T-cell (primary cell): ENCODE measurements at regions not wholly inside any gene's neighbourhood (a gene's known extent, or its start where the extent isn't known, plus 50 kb on each side); places are given as distances from the start of the nearest gene placed in this dataset.

Experiments
- ATAC-seq, 4 experiments: fragments of 200-7000 bp in 3 of 4; fragments of 150-1000 bp in 1 of 4; cut with Tn5 transposase; replicated peaks in 1 of 4; 1 replicate in 3 of 4; 2 replicates in 1 of 4; pipeline ENCODE4 v1.10.0; 2021; ENCODE audit warnings: moderate library complexity in 3 of 4, mild to moderate bottlenecking in 2 of 4, moderate number of reproducible peaks in 1 of 4
- CTCF ChIA-PET, 2 donors: fragments of 300-600 bp; sonication (Branson Sonifier 250); formaldehyde crosslinking; loops; one replicate each; lab custom pipeline; 2022; ENCODE audit warnings: antibody characterized with exemption in 2 of 2; lab: Charles Lee
- POLR2A ChIA-PET, 2 donors: fragments of 300-600 bp; sonication (Branson Sonifier 250); formaldehyde crosslinking; loops; one replicate each; lab custom pipeline; 2022; ENCODE audit warnings: antibody characterized with exemption in 2 of 2; lab: Charles Lee
- DNase-seq, 35 experiments: peaks; one replicate each; pipeline versions ENCODE4 v3.0.0 to v3.0.0-alpha.2; 2013 to 2023
- H3K27ac ChIP-seq: one replicate; pipeline ENCODE4 v1.5.1; 2013; ENCODE audit warnings: low read length
- H3K27me3 ChIP-seq, 2 experiments: replicated peaks in 1 of 2; 1 replicate in 1 of 2; 2 replicates in 1 of 2; pipeline versions ENCODE4 v1.6.1 to v1.7.0; 2013; ENCODE audit warnings: low read length in 1 of 2, mixed read lengths in 1 of 2; ENCODE audit not compliant: control insufficient read depth in 2 of 2, insufficient read depth in 2 of 2; ENCODE audit errors: extremely low read depth in 1 of 2
- H3K36me3 ChIP-seq, 2 donors: 1 replicate in 1 of 2; 2 replicates in 1 of 2; pipeline versions ENCODE4 v1.6.1 to v1.7.0; 2013; ENCODE audit warnings: low read length in 1 of 2; ENCODE audit not compliant: control insufficient read depth in 2 of 2, insufficient read depth in 1 of 2; ENCODE audit errors: extremely low read depth in 1 of 2
- H3K4me1 ChIP-seq, 2 experiments: 1 replicate in 1 of 2; 2 replicates in 1 of 2; pipeline versions ENCODE4 v1.6.1 to v1.7.0; 2013; ENCODE audit warnings: low read length in 2 of 2, mixed read lengths in 1 of 2; ENCODE audit not compliant: insufficient read depth in 2 of 2, control insufficient read depth in 1 of 2; ENCODE audit errors: extremely low read depth in 1 of 2
- H3K4me3 ChIP-seq, 2 donors: 1 replicate in 1 of 2; 2 replicates in 1 of 2; pipeline versions ENCODE4 v1.5.1 to v1.7.0; 2013; ENCODE audit warnings: mild to moderate bottlenecking in 2 of 2, low read length in 1 of 2, moderate library complexity in 1 of 2; ENCODE audit not compliant: control insufficient read depth in 1 of 2; ENCODE audit errors: extremely low read depth in 1 of 2
- H3K9me3 ChIP-seq: 2 replicates; pipeline ENCODE4 v1.7.0; 2013
- H3K27ac Mint-ChIP-seq, 2 donors: one replicate each; pipeline ENCODE4 v1.8.0; 2020 to 2021; ENCODE audit warnings: mild to moderate bottlenecking in 2 of 2, mixed read lengths in 2 of 2
- H3K27me3 Mint-ChIP-seq, 2 donors: one replicate each; pipeline ENCODE4 v1.8.0; 2021 to 2022; ENCODE audit warnings: mixed read lengths in 2 of 2
- H3K36me3 Mint-ChIP-seq: one replicate; pipeline ENCODE4 v1.8.0; 2021; ENCODE audit warnings: mixed read lengths
- H3K4me1 Mint-ChIP-seq, 3 donors: one replicate each; pipeline ENCODE4 v1.8.0; 2020 to 2022; ENCODE audit warnings: mixed read lengths in 3 of 3, mild to moderate bottlenecking in 1 of 3
- H3K4me3 Mint-ChIP-seq, 3 donors: one replicate each; pipeline ENCODE4 v1.8.0; 2020 to 2022; ENCODE audit warnings: mild to moderate bottlenecking in 3 of 3, mixed read lengths in 3 of 3, moderate library complexity in 3 of 3
- H3K9me3 Mint-ChIP-seq, 3 donors: one replicate each; pipeline ENCODE4 v1.8.0; 2020 to 2022; ENCODE audit warnings: mixed read lengths in 3 of 3
- WGBS: methylation state at CpG from one replicate; pipeline ENCODE4 v1.1.5; 2013; ENCODE audit warnings: missing lambda C conversion rate; ENCODE audit not compliant: insufficient coverage; 5-methylcytosine and 5-hydroxymethylcytosine counted together

DNA sequence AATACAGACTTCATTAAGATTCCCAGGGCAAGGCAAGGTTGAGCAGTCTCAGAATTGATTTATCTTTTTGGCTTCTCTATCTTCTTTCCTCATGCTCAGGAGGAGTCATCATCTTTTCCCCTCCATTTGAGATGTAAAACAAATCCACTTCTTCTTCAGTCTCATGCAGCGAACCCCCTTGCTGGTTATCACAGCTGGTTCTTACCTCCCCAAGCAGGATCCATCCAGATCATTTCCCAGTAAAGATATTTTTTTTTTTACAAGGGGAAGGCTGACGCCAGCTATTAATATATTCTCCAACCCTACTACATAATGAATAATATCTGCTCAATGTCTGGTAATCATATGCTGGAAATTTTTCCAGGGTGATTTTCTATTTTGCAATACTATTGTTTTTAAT lies 508.9 kb upstream of the NOX3 start:
- no CpG with 5 or more reads among the region's 2 CpGs for WGBS
- no peaks in the 10 kb centered on the region for H3K9me3 ChIP-seq
- H3K4me3 Mint-ChIP-seq, result no peak overlapping the region
- H3K27me3 Mint-ChIP-seq, result no peaks in the 10 kb centered on the region
- no peak overlapping the region for H3K4me3 ChIP-seq
- POLR2A ChIA-PET, result no interaction called here
- DNase-seq (no peak), ATAC-seq (no peak)
- no peaks in the 10 kb centered on the region for H3K27me3 ChIP-seq
- H3K36me3 ChIP-seq, result no peaks in the 10 kb centered on the region
- no peaks in the 10 kb centered on the region for H3K36me3 Mint-ChIP-seq
- no peak overlapping the region for H3K27ac ChIP-seq
- H3K27ac Mint-ChIP-seq, result no peak overlapping the region
- CTCF ChIA-PET, result no interaction called here
- H3K9me3 Mint-ChIP-seq, result peaks cover 0 to 5% (median 0%) of the 10 kb centered on the region in 3 donors
- H3K4me1 ChIP-seq, result no peaks in the 10 kb centered on the region
- no peaks in the 10 kb centered on the region for H3K4me1 Mint-ChIP-seq

DNA sequence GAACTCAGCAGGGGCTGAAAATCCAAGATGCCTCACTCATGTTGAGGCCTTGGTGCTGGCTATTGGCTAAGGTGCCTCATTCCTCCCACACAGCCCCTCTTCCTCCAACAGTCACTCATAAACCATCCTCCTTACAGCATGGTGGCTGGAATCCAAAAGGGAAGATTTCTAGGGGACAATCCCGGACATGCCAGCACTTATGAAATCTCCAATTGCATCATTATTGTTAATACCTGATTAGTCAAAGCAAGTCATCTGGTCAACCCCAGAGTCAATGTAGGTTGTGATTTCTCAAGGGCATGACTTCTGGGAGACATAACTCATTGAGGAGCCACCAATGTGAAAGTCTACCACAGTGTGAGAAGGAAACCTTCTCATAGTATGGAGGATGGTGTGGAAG lies 506.6 kb upstream of the NOX3 start:
- H3K9me3 Mint-ChIP-seq, result peaks cover 0 to 5% (median 0%) of the 10 kb centered on the region in 3 donors
- DNase-seq (no peak), ATAC-seq (no peak)
- H3K9me3 ChIP-seq, result no peaks in the 10 kb centered on the region
- no peak overlapping the region for H3K27ac ChIP-seq
- H3K36me3 Mint-ChIP-seq, result no peaks in the 10 kb centered on the region
- no peaks in the 10 kb centered on the region for H3K27me3 ChIP-seq
- H3K4me1 Mint-ChIP-seq, result no peaks in the 10 kb centered on the region
- no peaks in the 10 kb centered on the region for H3K27me3 Mint-ChIP-seq
- no peak overlapping the region for H3K4me3 ChIP-seq
- peaks cover 0 to 3% of the 10 kb centered on the region in 2 donors for H3K36me3 ChIP-seq
- WGBS, result no CpG with 5 or more reads among the region's 1 CpG
- no peak overlapping the region for H3K4me3 Mint-ChIP-seq
- no peak overlapping the region for H3K27ac Mint-ChIP-seq
- no peaks in the 10 kb centered on the region for H3K4me1 ChIP-seq
- ChIA-PET CTCF (no interaction called here), POLR2A (no interaction called here)

GRCh38 chr6:155959898-155960495 lies 504.4 kb upstream of the NOX3 start:
- Histone ChIP-seq H3K27ac (no peak overlapping the region), H3K36me3 (peaks cover 0 to 3% of the 10 kb centered on the region in 2 donors), H3K9me3 (no peaks in the 10 kb centered on the region), H3K4me1 (no peaks in the 10 kb centered on the region), H3K4me3 (no peak overlapping the region), H3K27me3 (no peaks in the 10 kb centered on the region)
- DNase-seq, result no peak
- no peaks in the 10 kb centered on the region for H3K27me3 Mint-ChIP-seq
- H3K27ac Mint-ChIP-seq, result no peak overlapping the region
- H3K4me1 Mint-ChIP-seq, result peaks cover 0 to 1% (median 0%) of the 10 kb centered on the region in 3 donors
- CTCF ChIA-PET, result no interaction called here
- no peak for ATAC-seq
- H3K4me3 Mint-ChIP-seq, result no peak overlapping the region
- WGBS, result 86% methylated on average over 1 of the region's 6 CpGs
- H3K9me3 Mint-ChIP-seq, result peaks cover 0 to 5% (median 0%) of the 10 kb centered on the region in 3 donors
- H3K36me3 Mint-ChIP-seq, result no peaks in the 10 kb centered on the region
- POLR2A ChIA-PET, result no interaction called here

GRCh38 chr6:155958550-155958949 lies 502.9 kb upstream of the NOX3 start:
- no peaks in the 10 kb centered on the region for H3K36me3 Mint-ChIP-seq

DNA sequence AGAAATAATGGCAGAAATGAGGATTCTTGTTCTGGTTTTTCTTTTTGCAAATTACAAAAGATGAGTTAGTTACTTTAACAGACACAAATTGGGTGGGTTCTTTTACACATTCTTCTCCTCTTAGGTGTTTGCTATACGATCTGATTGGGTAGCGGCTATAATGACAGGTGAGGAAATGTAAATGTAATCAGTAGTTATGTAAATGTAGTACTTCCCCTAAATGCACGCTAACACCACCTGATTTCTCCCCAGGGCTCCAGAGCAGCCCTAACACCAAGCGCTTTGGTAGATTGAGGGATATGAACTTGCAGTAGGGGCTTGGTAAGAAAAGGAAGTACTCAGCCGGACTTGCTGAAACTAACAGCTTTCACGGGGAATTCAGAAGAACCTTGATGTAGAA lies 499.4 kb upstream of the NOX3 start:
- CTCF ChIA-PET, result no interaction called here
- Mint-ChIP-seq H3K9me3 (no peaks in the 10 kb centered on the region), H3K4me1 (peaks cover 0 to 1% (median 0%) of the 10 kb centered on the region in 3 donors), H3K36me3 (peaks cover 5% of the 10 kb centered on the region), H3K27ac (no peak overlapping the region), H3K27me3 (peaks cover 0 to 2% of the 10 kb centered on the region in 2 donors), H3K4me3 (no peak overlapping the region)
- no peak for ATAC-seq
- no peak for DNase-seq
- POLR2A ChIA-PET, result no interaction called here
- peaks cover 0 to 3% of the 10 kb centered on the region in 2 donors for H3K36me3 ChIP-seq
- H3K27ac ChIP-seq, result no peak overlapping the region
- H3K27me3 ChIP-seq, result no peaks in the 10 kb centered on the region
- peaks cover 2% of the 10 kb centered on the region for H3K9me3 ChIP-seq
- 75% methylated on average over 3 of the region's 6 CpGs for WGBS
- H3K4me1 ChIP-seq, result no peaks in the 10 kb centered on the region
- H3K4me3 ChIP-seq, result no peak overlapping the region

More at GRCh38 chr6:155958550-155958949, 502.9 kb upstream of the NOX3 start:
- Histone ChIP-seq H3K9me3 (peaks cover 2% of the 10 kb centered on the region), H3K27ac (no peak overlapping the region), H3K36me3 (peaks cover 0 to 3% of the 10 kb centered on the region in 2 donors), H3K27me3 (no peaks in the 10 kb centered on the region), H3K4me1 (no peaks in the 10 kb centered on the region), H3K4me3 (no peak overlapping the region)
- no CpG with 5 or more reads among the region's 2 CpGs for WGBS
- POLR2A ChIA-PET, result no interaction called here
- no peak overlapping the region for H3K4me3 Mint-ChIP-seq
- CTCF ChIA-PET, result no interaction called here
- H3K27me3 Mint-ChIP-seq, result no peaks in the 10 kb centered on the region
- peaks cover 0 to 1% (median 0%) of the 10 kb centered on the region in 3 donors for H3K4me1 Mint-ChIP-seq
- ATAC-seq (no peak), DNase-seq (no peak)
- no peak overlapping the region for H3K27ac Mint-ChIP-seq
- H3K9me3 Mint-ChIP-seq, result peaks cover 0 to 5% (median 0%) of the 10 kb centered on the region in 3 donors

DNA sequence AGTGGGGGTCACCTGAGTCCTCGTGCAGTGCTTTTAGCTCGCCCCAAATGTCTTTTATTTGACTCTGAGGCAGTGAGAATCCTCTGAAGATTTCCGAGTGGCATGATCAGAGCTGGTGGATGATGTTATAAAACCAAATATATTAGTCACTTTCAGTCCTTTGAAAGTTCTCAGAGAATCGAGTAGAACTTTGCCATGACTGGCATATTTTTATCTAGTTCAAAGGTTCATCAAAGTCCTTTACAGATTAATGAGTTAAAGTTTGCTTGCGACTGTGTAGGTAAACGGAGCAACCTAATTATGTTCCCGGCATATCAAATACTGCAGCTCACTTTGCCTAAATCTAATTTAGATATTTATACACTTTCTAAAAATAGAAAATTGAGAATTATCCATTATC lies 498.5 kb upstream of the NOX3 start:
- Histone ChIP-seq H3K27me3 (no peaks in the 10 kb centered on the region), H3K36me3 (peaks cover 0 to 3% of the 10 kb centered on the region in 2 donors), H3K4me1 (no peaks in the 10 kb centered on the region), H3K9me3 (peaks cover 2% of the 10 kb centered on the region), H3K4me3 (no peak overlapping the region), H3K27ac (no peak overlapping the region)
- Mint-ChIP-seq H3K36me3 (peaks cover 5% of the 10 kb centered on the region), H3K4me1 (peaks cover 0 to 1% (median 0%) of the 10 kb centered on the region in 3 donors), H3K9me3 (no peaks in the 10 kb centered on the region), H3K27ac (no peak overlapping the region), H3K27me3 (peaks cover 0 to 2% of the 10 kb centered on the region in 2 donors), H3K4me3 (no peak overlapping the region)
- CTCF ChIA-PET, result no interaction called here
- POLR2A ChIA-PET, result no interaction called here
- DNase-seq (no peak), ATAC-seq (no peak)
- WGBS, result no CpG with 5 or more reads among the region's 7 CpGs
